Endothelial cell of umbilical vein (primary cell): ENCODE measurements at regions not wholly inside any gene's neighbourhood (a gene's known extent, or its start where the extent isn't known, plus 50 kb on each side); places are given as distances from the start of the nearest gene placed in this dataset.

ENCODE experiments used
- CTCF ChIP-seq, 2 donors: IDR thresholded peaks; 1 replicate in 1 of 2; 2 replicates in 1 of 2; pipeline ENCODE4 v1.5.1; 2011; ENCODE audit warnings: low read length in 2 of 2, mild to moderate bottlenecking in 2 of 2, moderate library complexity in 2 of 2, control low read depth in 1 of 2, inconsistent platforms in 1 of 2, low read depth in 1 of 2; ENCODE audit not compliant: insufficient read depth in 1 of 2; ENCODE audit errors: extremely low read depth in 1 of 2
- EZH2 ChIP-seq: IDR thresholded peaks from 2 replicates; pipeline ENCODE4 v1.6.1; 2012; ENCODE audit warnings: borderline replicate concordance, low read depth, mild to moderate bottlenecking, moderate library complexity, low read length, inconsistent platforms; ENCODE audit not compliant: severe bottlenecking
- MYC ChIP-seq: IDR thresholded peaks from one replicate; pipeline ENCODE4 v1.6.1; 2011; ENCODE audit warnings: mild to moderate bottlenecking, low read depth, low read length

- TF ChIP-seq CTCF (IDR thresholded peaks at IDR 0.05; ENCODE audit: extremely low read depth in 1 of 2, insufficient read depth in 1 of 2, low read depth in 1 of 2, low read length in 2 of 2): no peak
- no peak for TF ChIP-seq EZH2
- TF ChIP-seq MYC: no peak
These were observed 641.0 kb upstream of the GJE1 start for GRCh38 chr6:141491684-141492083.
